Cardiac muscle cell (in vitro differentiated cells and primary cell): ENCODE measurements at regions not wholly inside any gene's neighbourhood (a gene's known extent, or its start where the extent isn't known, plus 50 kb on each side); places are given as distances from the start of the nearest gene placed in this dataset.
"Not testable (repeated sequence)": the region's sequence is repeated elsewhere in the genome, so short reads cannot be mapped to it uniquely, and the experiment has no call there.

ENCODE experiments used
- DNase-seq, 2 donors: peaks; one replicate each; pipeline versions ENCODE4 v3.0.0 to v3.0.0-alpha.2; 2010 to 2017; ENCODE audit warnings: low read depth in 1 of 2, low spot score in 1 of 2
- H3K27ac ChIP-seq: fragments of 200-600 bp; sonication (generic); 2 replicates; pipeline ENCODE4 v1.5.1; 2016
- H3K27me3 ChIP-seq: fragments of 200-600 bp; sonication (generic); 2 replicates; pipeline ENCODE4 v1.6.0; 2016; ENCODE audit warnings: control low read depth
- H3K36me3 ChIP-seq: fragments of 200-600 bp; sonication (generic); 2 replicates; pipeline ENCODE4 v1.5.1; 2016; ENCODE audit warnings: control low read depth
- H3K4me1 ChIP-seq: fragments of 200-600 bp; sonication (generic); 2 replicates; pipeline ENCODE4 v1.8.1; 2017; ENCODE audit warnings: low read depth, mild to moderate bottlenecking, mixed run types
- H3K4me3 ChIP-seq: fragments of 200-600 bp; sonication (generic); 2 replicates; pipeline ENCODE4 v1.5.1; 2016; ENCODE audit warnings: mild to moderate bottlenecking
- H3K9me3 ChIP-seq: fragments of 200-600 bp; sonication (generic); 2 replicates; pipeline ENCODE4 v1.5.1; 2017; ENCODE audit warnings: low read depth, mild to moderate bottlenecking, control low read depth
- TF ChIP-seq, protein P1 (sequence below): IDR thresholded peaks from 2 replicates; pipeline ENCODE4 v1.5.1; 2012; ENCODE audit warnings: low read depth, mild to moderate bottlenecking, low read length

DNA sequence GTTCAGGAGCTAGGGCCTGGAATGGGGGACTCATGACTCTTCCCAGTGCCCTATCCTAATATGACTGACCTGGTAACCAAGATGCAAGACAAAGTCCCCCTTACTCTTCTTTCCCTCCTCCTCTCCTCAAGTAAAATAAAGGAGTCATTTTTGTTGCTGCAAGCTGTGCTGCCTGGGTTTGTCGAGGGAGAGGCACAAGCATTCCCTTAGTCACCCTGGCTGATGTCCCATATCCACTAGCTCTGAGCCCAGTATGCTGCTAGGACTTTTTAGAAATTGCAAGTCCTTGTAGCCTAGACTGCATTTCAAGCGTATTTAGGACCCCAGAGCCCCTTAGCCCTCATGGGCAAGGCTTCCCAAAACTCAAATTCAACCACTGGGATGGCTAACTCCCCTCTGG, 338.5 kb upstream of the SETBP1 start:
- DNase-seq = no peak
- H3K27ac ChIP-seq = no peak overlapping the region
- H3K4me3 ChIP-seq = no peak overlapping the region
- H3K4me1 ChIP-seq = no peaks in the 10 kb centered on the region
- H3K9me3 ChIP-seq = no peaks in the 10 kb centered on the region
- TF ChIP-seq, protein P1, sequence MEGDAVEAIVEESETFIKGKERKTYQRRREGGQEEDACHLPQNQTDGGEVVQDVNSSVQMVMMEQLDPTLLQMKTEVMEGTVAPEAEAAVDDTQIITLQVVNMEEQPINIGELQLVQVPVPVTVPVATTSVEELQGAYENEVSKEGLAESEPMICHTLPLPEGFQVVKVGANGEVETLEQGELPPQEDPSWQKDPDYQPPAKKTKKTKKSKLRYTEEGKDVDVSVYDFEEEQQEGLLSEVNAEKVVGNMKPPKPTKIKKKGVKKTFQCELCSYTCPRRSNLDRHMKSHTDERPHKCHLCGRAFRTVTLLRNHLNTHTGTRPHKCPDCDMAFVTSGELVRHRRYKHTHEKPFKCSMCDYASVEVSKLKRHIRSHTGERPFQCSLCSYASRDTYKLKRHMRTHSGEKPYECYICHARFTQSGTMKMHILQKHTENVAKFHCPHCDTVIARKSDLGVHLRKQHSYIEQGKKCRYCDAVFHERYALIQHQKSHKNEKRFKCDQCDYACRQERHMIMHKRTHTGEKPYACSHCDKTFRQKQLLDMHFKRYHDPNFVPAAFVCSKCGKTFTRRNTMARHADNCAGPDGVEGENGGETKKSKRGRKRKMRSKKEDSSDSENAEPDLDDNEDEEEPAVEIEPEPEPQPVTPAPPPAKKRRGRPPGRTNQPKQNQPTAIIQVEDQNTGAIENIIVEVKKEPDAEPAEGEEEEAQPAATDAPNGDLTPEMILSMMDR = no peak
- no peaks in the 10 kb centered on the region for H3K27me3 ChIP-seq
- no peaks in the 10 kb centered on the region for H3K36me3 ChIP-seq

DNA sequence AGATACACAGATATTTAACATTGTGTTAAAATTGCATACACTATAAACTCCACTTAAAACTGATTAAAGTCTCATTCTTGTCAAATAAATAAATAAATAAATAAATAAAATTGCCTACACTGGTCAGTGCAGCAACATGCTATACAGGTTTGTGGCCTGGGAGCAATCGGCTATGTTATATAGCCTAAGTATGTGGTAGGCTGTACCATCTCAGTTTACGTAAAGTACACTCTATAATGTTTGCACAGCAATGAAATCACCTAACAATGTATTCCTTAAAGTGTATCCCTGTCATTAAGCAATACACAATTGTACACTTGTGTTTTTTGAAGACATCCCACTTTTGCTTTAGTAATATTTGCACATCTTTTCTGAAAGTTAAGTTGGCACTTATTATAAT, 337.7 kb upstream of the SETBP1 start:
- H3K4me3 ChIP-seq = no peak overlapping the region

DNA sequence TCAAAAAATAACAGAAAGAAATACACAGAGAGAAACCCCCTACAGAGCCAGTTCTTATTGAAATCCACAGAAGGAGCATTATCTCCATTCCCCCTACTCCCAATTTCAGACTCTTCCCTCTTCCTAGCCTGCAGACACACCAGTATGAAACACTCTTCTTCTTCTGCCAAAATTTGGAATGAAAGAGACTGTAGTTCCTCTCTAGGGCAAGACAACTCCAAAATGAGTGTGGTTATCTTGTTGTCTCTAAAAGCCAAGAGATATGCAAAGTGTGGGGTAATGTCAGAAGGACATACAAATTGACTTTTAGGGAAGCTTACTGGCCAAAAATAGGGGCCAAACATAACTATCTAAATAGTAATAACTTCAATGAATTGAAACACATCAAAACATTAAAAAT, 337.1 kb upstream of the SETBP1 start:
- Histone ChIP-seq H3K27ac (no peak overlapping the region), H3K36me3 (no peaks in the 10 kb centered on the region), H3K9me3 (no peaks in the 10 kb centered on the region), H3K4me3 (no peak overlapping the region), H3K4me1 (no peaks in the 10 kb centered on the region), H3K27me3 (no peaks in the 10 kb centered on the region)
- DNase-seq = no peak
- TF ChIP-seq, protein P1 = no peak

More for the DNA sequence above, 337.7 kb upstream of the SETBP1 start:
- H3K27me3 ChIP-seq = no peaks in the 10 kb centered on the region
- H3K36me3 ChIP-seq = no peaks in the 10 kb centered on the region
- H3K27ac ChIP-seq = no peak overlapping the region
- H3K4me1 ChIP-seq = no peaks in the 10 kb centered on the region
- DNase-seq = no peak
- no peaks in the 10 kb centered on the region for H3K9me3 ChIP-seq
- TF ChIP-seq, protein P1 = no peak

DNA sequence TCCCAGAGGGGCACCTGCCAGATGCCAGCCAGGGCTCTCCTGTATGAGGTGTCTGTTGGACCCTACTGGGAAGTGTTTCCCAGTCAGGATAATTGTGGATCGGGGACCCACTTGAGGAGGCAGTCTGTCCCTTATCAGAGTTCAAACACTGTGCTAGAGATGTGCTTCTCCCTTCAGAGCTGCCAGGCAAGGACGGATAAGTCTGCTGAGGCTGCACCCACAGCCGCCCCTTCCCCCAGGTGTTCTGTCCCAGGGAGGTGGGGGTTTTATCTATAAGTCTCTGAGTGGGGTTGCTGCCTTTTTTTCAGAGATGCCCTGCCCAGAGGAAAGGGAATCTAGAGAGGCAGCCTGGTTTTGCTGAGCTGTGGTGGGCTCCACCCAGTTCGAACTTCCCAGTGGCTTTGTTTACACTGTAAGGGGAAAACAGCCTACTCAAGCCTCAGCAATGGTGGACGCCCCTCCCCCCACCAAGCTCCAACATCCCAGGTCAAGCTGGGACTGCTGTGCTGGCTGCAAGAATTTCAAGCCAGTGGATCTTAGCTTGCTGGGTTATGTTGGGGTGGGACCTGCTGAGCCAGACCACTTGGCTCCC, 324.0 kb upstream of the SETBP1 start:
- H3K4me3 ChIP-seq = no peak overlapping the region
- no peaks in the 10 kb centered on the region for H3K36me3 ChIP-seq
- H3K9me3 ChIP-seq = no peaks in the 10 kb centered on the region
- H3K27me3 ChIP-seq = no peaks in the 10 kb centered on the region
- DNase-seq = no peak
- no peaks in the 10 kb centered on the region for H3K4me1 ChIP-seq
- no peak overlapping the region for H3K27ac ChIP-seq
- TF ChIP-seq, protein P1 = no peak

DNA sequence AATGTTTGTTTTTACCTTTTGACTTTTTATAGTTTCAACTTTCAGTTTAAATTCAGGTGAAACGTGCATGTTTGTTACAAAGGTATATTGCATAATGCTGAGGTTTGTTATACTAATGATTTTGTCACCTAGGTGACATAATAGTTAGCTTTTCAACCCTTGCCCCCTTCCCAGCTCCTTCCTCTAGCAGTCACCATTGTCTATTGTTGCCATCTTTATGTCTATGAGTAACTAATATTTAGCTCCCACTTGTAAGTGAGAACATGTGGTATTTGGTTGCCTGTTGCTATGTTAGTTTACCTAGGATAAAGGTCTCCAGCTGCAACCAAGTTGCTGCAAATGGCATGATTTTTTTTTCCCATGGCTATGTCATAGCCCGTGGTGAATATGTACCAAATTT, 322.3 kb upstream of the SETBP1 start:
- no peaks in the 10 kb centered on the region for H3K4me1 ChIP-seq
- TF ChIP-seq, protein P1 = no peak
- no peak for DNase-seq
- no peaks in the 10 kb centered on the region for H3K27me3 ChIP-seq
- no peak overlapping the region for H3K4me3 ChIP-seq
- no peak overlapping the region for H3K27ac ChIP-seq
- H3K9me3 ChIP-seq = no peaks in the 10 kb centered on the region
- no peaks in the 10 kb centered on the region for H3K36me3 ChIP-seq

DNA sequence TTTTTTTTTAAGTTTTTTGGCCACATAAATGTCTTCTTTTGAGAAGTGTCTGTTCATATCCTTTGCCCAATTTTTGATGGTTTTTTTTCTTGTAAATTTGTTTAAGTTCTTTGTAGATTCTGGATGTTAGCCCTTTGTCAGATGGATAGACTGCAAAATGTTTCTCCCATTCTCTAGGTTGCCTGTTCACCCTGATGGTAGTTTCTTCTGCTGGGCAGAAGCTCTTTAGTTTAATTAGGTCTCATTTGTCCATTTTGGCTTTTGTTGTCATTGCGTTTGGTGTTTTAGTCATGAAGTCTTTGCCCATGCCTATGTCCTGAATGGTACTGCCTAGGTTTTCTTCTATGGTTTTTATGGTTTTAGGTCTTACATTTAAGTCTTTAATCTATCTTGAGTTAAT, 320.9 kb upstream of the SETBP1 start:
- H3K27ac ChIP-seq, H3K36me3 ChIP-seq, H3K27me3 ChIP-seq, H3K4me1 ChIP-seq, DNase-seq, H3K9me3 ChIP-seq, H3K4me3 ChIP-seq: not testable (repeated sequence)

DNA sequence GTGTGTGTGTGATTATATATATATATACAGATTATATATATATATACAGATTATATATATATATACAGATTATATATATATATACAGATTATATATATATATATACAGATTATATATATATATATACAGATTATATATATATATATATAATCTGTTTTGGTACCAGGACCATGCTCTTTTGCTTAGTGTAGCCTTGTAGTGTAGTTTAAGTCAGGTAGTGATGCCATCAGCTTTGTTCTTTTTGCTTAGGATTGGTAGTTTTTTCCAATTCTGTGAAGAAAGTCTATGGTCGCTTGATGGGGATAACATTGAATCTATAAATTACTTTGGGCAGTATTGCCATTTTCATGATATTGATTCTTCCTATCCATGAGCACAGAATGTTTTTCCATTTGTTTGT, 318.5 kb upstream of the SETBP1 start:
- H3K36me3 ChIP-seq, H3K9me3 ChIP-seq, H3K4me3 ChIP-seq, H3K27ac ChIP-seq, DNase-seq, H3K4me1 ChIP-seq, H3K27me3 ChIP-seq: not testable (repeated sequence)
